ENCODE measurements at regions not wholly inside any gene's neighbourhood (a gene's known extent, or its start where the extent isn't known, plus 50 kb on each side); places are given as distances from the start of the nearest gene placed in this dataset.

- Histone ChIP-seq H3K27me3 (ENCODE audit: control insufficient read depth in 2 of 2, insufficient read depth in 2 of 2, low read length in 2 of 2) (no peaks in the 10 kb centered on the region), H3K4me3 (ENCODE audit: low read length) (no peak overlapping the region), H3K9me3 (ENCODE audit: control insufficient read depth in 2 of 3, low read length in 3 of 3) (no peaks in the 10 kb centered on the region), H3K36me3 (ENCODE audit: control insufficient read depth in 2 of 3, insufficient read depth in 3 of 3, low read length in 3 of 3) (no peaks in the 10 kb centered on the region), H3K27ac (ENCODE audit: low read depth, low read length) (no peak overlapping the region), H3K4me1 (ENCODE audit: control insufficient read depth in 2 of 2, insufficient read depth in 2 of 2, low read length in 2 of 2) (peaks cover 0 to 7% of the 10 kb centered on the region in 2 donors)
- peaks cover 3 to 13% (median 4%) of the 10 kb centered on the region in 5 donors for H3K36me3 Mint-ChIP-seq
- peaks cover 4 to 29% (median 14%) of the 10 kb centered on the region in 11 donors for H3K9me3 Mint-ChIP-seq
- intact Hi-C loops (cut with micrococcal nuclease), result no loop called here
- ATAC-seq (no peak), DNase-seq (no peak)
- H3K4me1 Mint-ChIP-seq, result peaks cover 2 to 27% (median 22%) of the 10 kb centered on the region in 7 donors
- POLR2A ChIA-PET, result no interaction called here
- H3K27ac Mint-ChIP-seq, result no peak overlapping the region
- H3K27me3 Mint-ChIP-seq, result peaks cover 15 to 31% (median 22%) of the 10 kb centered on the region in 5 donors
- CTCF ChIA-PET, result no interaction called here
- H3K4me3 Mint-ChIP-seq, result no peak overlapping the region
Measured at GRCh38 chr3:18992709-18993108, 155.6 kb upstream of the KCNH8 start.

GRCh38 chr3:18989237-18989795 lies 159.0 kb upstream of the KCNH8 start:
- Histone ChIP-seq H3K36me3 (ENCODE audit: control insufficient read depth in 2 of 3, insufficient read depth in 3 of 3, low read length in 3 of 3) (no peaks in the 10 kb centered on the region), H3K4me3 (ENCODE audit: low read length) (peak overlapping the region; percentile 15), H3K27ac (ENCODE audit: low read depth, low read length) (peak overlapping the region; percentile 27), H3K27me3 (ENCODE audit: control insufficient read depth in 2 of 2, insufficient read depth in 2 of 2, low read length in 2 of 2) (no peaks in the 10 kb centered on the region), H3K9me3 (ENCODE audit: control insufficient read depth in 2 of 3, low read length in 3 of 3) (no peaks in the 10 kb centered on the region), H3K4me1 (ENCODE audit: control insufficient read depth in 2 of 2, insufficient read depth in 2 of 2, low read length in 2 of 2) (peaks cover 0 to 7% of the 10 kb centered on the region in 2 donors)
- intact Hi-C loops (cut with micrococcal nuclease), result loop anchor here (2.0 to 10.0 kb wide), 12 partner anchors 142 to 1731 kb away; partner anchors contain the start of gene SATB1 (in 1 of the 2)
- H3K4me1 Mint-ChIP-seq, result peaks cover 2 to 31% (median 24%) of the 10 kb centered on the region in 7 donors
- ChIA-PET POLR2A (interaction anchor here (1.0 kb wide), 1 partner anchor 230 kb away, joined by 3 read pairs; no protein-coding TSS in a partner anchor), CTCF (interaction anchor here (0.6 to 3.1 kb wide), 9 partner anchors 12 to 1733 kb away, joined by 3 to 17 read pairs (median 4); no protein-coding TSS in a partner anchor)
- peak; percentile 18 for ATAC-seq
- peak overlapping the region; percentile 34 to 91 (median 80) for H3K4me3 Mint-ChIP-seq
- H3K9me3 Mint-ChIP-seq, result peaks cover 0 to 2% (median 0%) of the 10 kb centered on the region in 11 donors
- peak overlapping the region in 8 of 9 donors; percentile 21 to 91 (median 63) for H3K27ac Mint-ChIP-seq
- peak in 4 of 9 donors; percentile 2 to 32 (median 24) for DNase-seq
- no peaks in the 10 kb centered on the region for H3K36me3 Mint-ChIP-seq
- peaks cover 20 to 31% (median 22%) of the 10 kb centered on the region in 5 donors for H3K27me3 Mint-ChIP-seq

- ChIA-PET CTCF (interaction anchor here (0.6 to 3.1 kb wide), 14 partner anchors 16 to 1754 kb away, joined by 3 to 17 read pairs (median 4); no protein-coding TSS in a partner anchor), POLR2A (interaction anchor here (1.0 kb wide), 1 partner anchor 230 kb away, joined by 3 read pairs; no protein-coding TSS in a partner anchor)
- no peak overlapping the region for H3K4me3 ChIP-seq (ENCODE audit: low read length)
- Mint-ChIP-seq H3K4me1 (peaks cover 2 to 31% (median 24%) of the 10 kb centered on the region in 7 donors), H3K36me3 (no peaks in the 10 kb centered on the region), H3K9me3 (peaks cover 0 to under 1% (median 0%) of the 10 kb centered on the region in 11 donors), H3K27ac (peak overlapping the region in 6 of 9 donors; percentile 21 to 71 (median 50)), H3K4me3 (peak overlapping the region in 9 of 10 donors; percentile 65 to 91 (median 77)), H3K27me3 (peaks cover 20 to 31% (median 22%) of the 10 kb centered on the region in 5 donors)
- no peaks in the 10 kb centered on the region for H3K9me3 ChIP-seq (ENCODE audit: control insufficient read depth in 2 of 3, low read length in 3 of 3)
- H3K36me3 ChIP-seq (ENCODE audit: control insufficient read depth in 2 of 3, insufficient read depth in 3 of 3, low read length in 3 of 3), result no peaks in the 10 kb centered on the region
- intact Hi-C loops (cut with micrococcal nuclease), result loop anchor here (1.0 to 10.0 kb wide), 20 partner anchors 141 to 1730 kb away; partner anchors contain the start of gene SATB1 (in 1 of the 2)
- H3K27ac ChIP-seq (ENCODE audit: low read depth, low read length), result no peak overlapping the region
- H3K4me1 ChIP-seq (ENCODE audit: control insufficient read depth in 2 of 2, insufficient read depth in 2 of 2, low read length in 2 of 2), result peaks cover 0 to 7% of the 10 kb centered on the region in 2 donors
- DNase-seq, result peak in 7 of 9 donors; percentile 32 to 69 (median 51)
- ATAC-seq, result peak; percentile 72
- H3K27me3 ChIP-seq (ENCODE audit: control insufficient read depth in 2 of 2, insufficient read depth in 2 of 2, low read length in 2 of 2), result no peaks in the 10 kb centered on the region
Measured at GRCh38 chr3:18988614-18989229, 159.6 kb upstream of the KCNH8 start.

- Histone ChIP-seq H3K27me3 (ENCODE audit: control insufficient read depth in 2 of 2, insufficient read depth in 2 of 2, low read length in 2 of 2) (no peaks in the 10 kb centered on the region), H3K27ac (ENCODE audit: low read depth, low read length) (no peak overlapping the region), H3K4me1 (ENCODE audit: control insufficient read depth in 2 of 2, insufficient read depth in 2 of 2, low read length in 2 of 2) (peaks cover 0 to 7% of the 10 kb centered on the region in 2 donors), H3K9me3 (ENCODE audit: control insufficient read depth in 2 of 3, low read length in 3 of 3) (no peaks in the 10 kb centered on the region), H3K4me3 (ENCODE audit: low read length) (no peak overlapping the region), H3K36me3 (ENCODE audit: control insufficient read depth in 2 of 3, insufficient read depth in 3 of 3, low read length in 3 of 3) (no peaks in the 10 kb centered on the region)
- Mint-ChIP-seq H3K9me3 (no peaks in the 10 kb centered on the region), H3K27ac (peak overlapping the region in 2 of 9 donors; percentile 55 to 81), H3K36me3 (no peaks in the 10 kb centered on the region), H3K27me3 (peaks cover 20 to 31% (median 22%) of the 10 kb centered on the region in 5 donors), H3K4me3 (peak overlapping the region in 7 of 10 donors; percentile 1 to 91 (median 65)), H3K4me1 (peaks cover 2 to 31% (median 24%) of the 10 kb centered on the region in 7 donors)
- ChIA-PET CTCF (interaction anchor here (0.6 to 3.1 kb wide), 13 partner anchors 15 to 1754 kb away, joined by 3 to 17 read pairs (median 4); no protein-coding TSS in a partner anchor), POLR2A (interaction anchor here (1.0 kb wide), 1 partner anchor 229 kb away, joined by 3 read pairs; no protein-coding TSS in a partner anchor)
- ATAC-seq, result no peak
- DNase-seq, result no peak
- intact Hi-C loops (cut with micrococcal nuclease), result loop anchor here (1.0 to 10.0 kb wide), 20 partner anchors 141 to 1730 kb away; partner anchors contain the start of gene SATB1 (in 1 of the 2)
Measured at GRCh38 chr3:18987862-18988447, 160.4 kb upstream of the KCNH8 start.

GRCh38 chr3:18987070-18987469 lies 161.2 kb upstream of the KCNH8 start:
- no peaks in the 10 kb centered on the region for H3K36me3 ChIP-seq (ENCODE audit: control insufficient read depth in 2 of 3, insufficient read depth in 3 of 3, low read length in 3 of 3)
- DNase-seq (no peak), ATAC-seq (no peak)
- H3K36me3 Mint-ChIP-seq, result no peaks in the 10 kb centered on the region
- H3K27me3 ChIP-seq (ENCODE audit: control insufficient read depth in 2 of 2, insufficient read depth in 2 of 2, low read length in 2 of 2), result no peaks in the 10 kb centered on the region
- no peaks in the 10 kb centered on the region for H3K9me3 ChIP-seq (ENCODE audit: control insufficient read depth in 2 of 3, low read length in 3 of 3)
- ChIA-PET POLR2A (no interaction called here), CTCF (interaction anchor here (2.0 kb wide), 1 partner anchor 1342 kb away, joined by 8 read pairs; no protein-coding TSS in a partner anchor)
- H3K4me1 Mint-ChIP-seq, result peaks cover 2 to 31% (median 24%) of the 10 kb centered on the region in 7 donors
- H3K4me1 ChIP-seq (ENCODE audit: control insufficient read depth in 2 of 2, insufficient read depth in 2 of 2, low read length in 2 of 2), result peaks cover 0 to 7% of the 10 kb centered on the region in 2 donors
- H3K4me3 Mint-ChIP-seq, result no peak overlapping the region
- intact Hi-C loops (cut with micrococcal nuclease), result loop anchor here (5.0 to 10.0 kb wide), 8 partner anchors 140 to 1145 kb away; partner anchors contain the start of gene SATB1 (in 1 of the 2)
- H3K27ac ChIP-seq (ENCODE audit: low read depth, low read length), result no peak overlapping the region
- H3K27ac Mint-ChIP-seq, result no peak overlapping the region
- H3K9me3 Mint-ChIP-seq, result peaks cover 0 to 3% (median 0%) of the 10 kb centered on the region in 11 donors
- H3K27me3 Mint-ChIP-seq, result peaks cover 20 to 33% (median 22%) of the 10 kb centered on the region in 5 donors
- H3K4me3 ChIP-seq (ENCODE audit: low read length), result no peak overlapping the region

- DNase-seq, result no peak
- intact Hi-C loops (cut with micrococcal nuclease), result loop anchor here in 1 of 2 donors (10.0 kb wide), 1 partner anchor 1008 kb away; no protein-coding TSS in a partner anchor
- peaks cover 0 to 5% (median 2%) of the 10 kb centered on the region in 11 donors for H3K9me3 Mint-ChIP-seq
- no peak overlapping the region for H3K4me3 Mint-ChIP-seq
- H3K36me3 Mint-ChIP-seq, result peaks cover 0 to 2% (median 0%) of the 10 kb centered on the region in 5 donors
- Histone ChIP-seq H3K27me3 (ENCODE audit: control insufficient read depth in 2 of 2, insufficient read depth in 2 of 2, low read length in 2 of 2) (no peaks in the 10 kb centered on the region), H3K27ac (ENCODE audit: low read depth, low read length) (no peak overlapping the region), H3K9me3 (ENCODE audit: control insufficient read depth in 2 of 3, low read length in 3 of 3) (no peaks in the 10 kb centered on the region), H3K4me3 (ENCODE audit: low read length) (no peak overlapping the region), H3K4me1 (ENCODE audit: control insufficient read depth in 2 of 2, insufficient read depth in 2 of 2, low read length in 2 of 2) (peaks cover 0 to 1% of the 10 kb centered on the region in 2 donors), H3K36me3 (ENCODE audit: control insufficient read depth in 2 of 3, insufficient read depth in 3 of 3, low read length in 3 of 3) (no peaks in the 10 kb centered on the region)
- peaks cover 0 to 10% (median 2%) of the 10 kb centered on the region in 5 donors for H3K27me3 Mint-ChIP-seq
- no peak overlapping the region for H3K27ac Mint-ChIP-seq
- no peak for ATAC-seq
- H3K4me1 Mint-ChIP-seq, result peaks cover 0 to 7% (median 2%) of the 10 kb centered on the region in 7 donors
- ChIA-PET CTCF (no interaction called here), POLR2A (no interaction called here)
Measured at GRCh38 chr3:18982920-18983319, 165.4 kb upstream of the KCNH8 start.
